ENCODE measurements at regions not wholly inside any gene's neighbourhood (a gene's known extent, or its start where the extent isn't known, plus 50 kb on each side); places are given as distances from the start of the nearest gene placed in this dataset.
"Not testable (repeated sequence)": the region's sequence is repeated elsewhere in the genome, so short reads cannot be mapped to it uniquely, and the experiment has no call there.

GRCh38 chr18:21928925-21929324 is 188.3 kb downstream of the MIB1 start:
- DNase-seq (ENCODE audit: low spot score), result no peak

GRCh38 chr18:21930177-21930576 is 189.6 kb downstream of the MIB1 start:
- DNase-seq (ENCODE audit: low spot score), result no peak

- no peak for DNase-seq (ENCODE audit: low spot score)
These were observed 193.6 kb downstream of the MIB1 start for GRCh38 chr18:21933931-21934765.

GRCh38 chr18:21934766-21935015 is 194.1 kb downstream of the MIB1 start:
- DNase-seq (ENCODE audit: low spot score), result no peak

GRCh38 chr18:21943456-21943855 is 202.9 kb downstream of the MIB1 start:
- no peak for DNase-seq (ENCODE audit: low spot score)

GRCh38 chr18:21949326-21950015 is 208.9 kb downstream of the MIB1 start:
- no peak for DNase-seq (ENCODE audit: low spot score)

GRCh38 chr18:21955757-21956652 is 213.4 kb upstream of the GATA6 start:
- peak; percentile 47 for DNase-seq (ENCODE audit: low spot score)

GRCh38 chr18:21958263-21958662 is 211.1 kb upstream of the GATA6 start:
- no peak for DNase-seq (ENCODE audit: low spot score)

- no peak for DNase-seq (ENCODE audit: low spot score)
These were observed 210.5 kb upstream of the GATA6 start for GRCh38 chr18:21958707-21959450.

GRCh38 chr18:21960189-21960588 is 209.2 kb upstream of the GATA6 start:
- DNase-seq (ENCODE audit: low spot score), result no peak

- DNase-seq (ENCODE audit: low spot score), result no peak
These were observed 206.1 kb upstream of the GATA6 start for GRCh38 chr18:21963336-21963735.

- no peak for DNase-seq (ENCODE audit: low spot score)
These were observed 201.1 kb upstream of the GATA6 start for GRCh38 chr18:21968338-21968737.

- DNase-seq (ENCODE audit: low spot score), result no peak
These were observed 197.1 kb upstream of the GATA6 start for GRCh38 chr18:21972281-21972680.

GRCh38 chr18:21975954-21976353 is 193.4 kb upstream of the GATA6 start:
- not testable (repeated sequence) for DNase-seq (ENCODE audit: low spot score)

GRCh38 chr18:21978546-21979170 is 190.7 kb upstream of the GATA6 start:
- no peak for DNase-seq (ENCODE audit: low spot score)

GRCh38 chr18:21979171-21979560 is 190.2 kb upstream of the GATA6 start:
- DNase-seq (ENCODE audit: low spot score), result no peak

- no peak for DNase-seq (ENCODE audit: low spot score)
These were observed 189.6 kb upstream of the GATA6 start for GRCh38 chr18:21979759-21980158.

GRCh38 chr18:21980744-21981143 is 188.6 kb upstream of the GATA6 start:
- no peak for DNase-seq (ENCODE audit: low spot score)

- DNase-seq (ENCODE audit: low spot score), result not testable (repeated sequence)
These were observed 187.9 kb upstream of the GATA6 start for GRCh38 chr18:21981489-21981888.

GRCh38 chr18:21991081-21991534 is 178.3 kb upstream of the GATA6 start:
- no peak for DNase-seq (ENCODE audit: low spot score)

- DNase-seq (ENCODE audit: low spot score), result no peak
These were observed 177.5 kb upstream of the GATA6 start for GRCh38 chr18:21991886-21992285.
